OCI-LY1 (cell line): ENCODE measurements at regions not wholly inside any gene's neighbourhood (a gene's known extent, or its start where the extent isn't known, plus 50 kb on each side); places are given as distances from the start of the nearest gene placed in this dataset.

Experiments
- CTCF ChIP-seq: fragments of 200-600 bp; sonication (generic), shearing (Covaris generic); IDR thresholded peaks from 2 replicates; pipeline ENCODE4 v1.5.1; 2017; ENCODE audit warnings: mild to moderate bottlenecking, antibody characterized with exemption, low read length, moderate library complexity, mixed read lengths
- EZH2 ChIP-seq: fragments of 200-600 bp; sonication (generic), shearing (Covaris generic); IDR thresholded peaks from 2 replicates; pipeline ENCODE4 v1.8.0; 2017; ENCODE audit warnings: borderline replicate concordance, mixed run types, mild to moderate bottlenecking, antibody characterized with exemption, low read length, moderate library complexity, mixed read lengths

DNA sequence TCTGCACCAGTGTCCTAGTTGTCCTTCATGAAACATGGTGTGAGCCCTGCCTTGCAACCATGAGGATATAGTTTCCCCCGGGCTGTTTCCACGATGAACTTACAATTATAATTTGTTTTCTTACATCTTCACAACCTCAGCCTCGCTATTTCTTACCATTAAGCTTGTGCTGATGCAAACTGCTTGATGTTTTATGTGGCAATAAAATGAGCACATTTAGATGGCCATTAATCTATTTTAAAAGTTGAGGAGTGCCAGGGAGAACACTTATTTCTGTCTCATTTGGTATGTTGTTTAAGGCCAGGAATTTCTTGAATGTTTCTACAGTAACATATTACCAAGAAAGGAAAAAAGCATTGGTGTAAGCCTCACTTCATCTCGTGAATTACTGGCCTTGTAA, 214.5 kb upstream of the SLC8A1 start:
- no peak for TF ChIP-seq EZH2
- no peak for TF ChIP-seq CTCF
